ENCODE measurements at regions not wholly inside any gene's neighbourhood (a gene's known extent, or its start where the extent isn't known, plus 50 kb on each side); places are given as distances from the start of the nearest gene placed in this dataset.

GRCh38 chr6:3587660-3588059 lies 130.8 kb upstream of the SLC22A23 start:
- TF ChIP-seq CTCF (IDR thresholded peaks at IDR 0.05) (no peak), POLR2A (IDR thresholded peaks at IDR 0.05) (no peak)

Measured in testis (tissue), 2 donors.